Loucy (cell line): ENCODE measurements at regions not wholly inside any gene's neighbourhood (a gene's known extent, or its start where the extent isn't known, plus 50 kb on each side); places are given as distances from the start of the nearest gene placed in this dataset.

ENCODE experiments used
- EZH2phosphoT487 ChIP-seq: fragments of 200-600 bp; IDR thresholded peaks from 2 replicates; pipeline ENCODE4 v1.6.1; 2018; ENCODE audit warnings: antibody characterized with exemption, mild to moderate bottlenecking, moderate library complexity, borderline replicate concordance
- TF ChIP-seq, protein P1 (sequence below): fragments of 200-600 bp; sonication (generic); conservative IDR thresholded peaks from 2 replicates; pipeline ENCODE4 v1.5.1; 2014; ENCODE audit warnings: mild to moderate bottlenecking, antibody characterized with exemption, low read length

DNA sequence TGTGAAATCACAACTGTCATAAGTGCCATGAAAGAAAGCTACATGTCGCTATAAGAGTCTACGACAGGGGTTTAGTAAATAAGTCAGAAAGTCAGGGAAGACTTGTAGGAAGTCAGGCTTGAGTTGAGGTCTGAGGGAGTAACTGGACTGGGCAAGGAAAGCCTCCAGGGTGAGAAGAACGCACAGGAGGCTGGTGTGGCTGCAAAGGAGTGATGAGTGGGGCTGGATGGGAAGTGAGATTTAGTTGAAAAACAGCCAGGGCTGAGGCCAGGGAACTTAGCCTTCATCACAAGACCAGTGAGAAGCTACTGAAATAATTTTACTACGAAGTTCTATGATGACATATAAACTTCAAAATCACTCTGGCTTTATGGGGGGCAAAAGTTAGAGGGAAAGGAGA, 763.7 kb upstream of the PHF14 start:
- TF ChIP-seq, protein P1, sequence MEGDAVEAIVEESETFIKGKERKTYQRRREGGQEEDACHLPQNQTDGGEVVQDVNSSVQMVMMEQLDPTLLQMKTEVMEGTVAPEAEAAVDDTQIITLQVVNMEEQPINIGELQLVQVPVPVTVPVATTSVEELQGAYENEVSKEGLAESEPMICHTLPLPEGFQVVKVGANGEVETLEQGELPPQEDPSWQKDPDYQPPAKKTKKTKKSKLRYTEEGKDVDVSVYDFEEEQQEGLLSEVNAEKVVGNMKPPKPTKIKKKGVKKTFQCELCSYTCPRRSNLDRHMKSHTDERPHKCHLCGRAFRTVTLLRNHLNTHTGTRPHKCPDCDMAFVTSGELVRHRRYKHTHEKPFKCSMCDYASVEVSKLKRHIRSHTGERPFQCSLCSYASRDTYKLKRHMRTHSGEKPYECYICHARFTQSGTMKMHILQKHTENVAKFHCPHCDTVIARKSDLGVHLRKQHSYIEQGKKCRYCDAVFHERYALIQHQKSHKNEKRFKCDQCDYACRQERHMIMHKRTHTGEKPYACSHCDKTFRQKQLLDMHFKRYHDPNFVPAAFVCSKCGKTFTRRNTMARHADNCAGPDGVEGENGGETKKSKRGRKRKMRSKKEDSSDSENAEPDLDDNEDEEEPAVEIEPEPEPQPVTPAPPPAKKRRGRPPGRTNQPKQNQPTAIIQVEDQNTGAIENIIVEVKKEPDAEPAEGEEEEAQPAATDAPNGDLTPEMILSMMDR = no peak
- TF ChIP-seq EZH2phosphoT487 = no peak
